ENCODE measurements at regions not wholly inside any gene's neighbourhood (a gene's known extent, or its start where the extent isn't known, plus 50 kb on each side); places are given as distances from the start of the nearest gene placed in this dataset.

DNA sequence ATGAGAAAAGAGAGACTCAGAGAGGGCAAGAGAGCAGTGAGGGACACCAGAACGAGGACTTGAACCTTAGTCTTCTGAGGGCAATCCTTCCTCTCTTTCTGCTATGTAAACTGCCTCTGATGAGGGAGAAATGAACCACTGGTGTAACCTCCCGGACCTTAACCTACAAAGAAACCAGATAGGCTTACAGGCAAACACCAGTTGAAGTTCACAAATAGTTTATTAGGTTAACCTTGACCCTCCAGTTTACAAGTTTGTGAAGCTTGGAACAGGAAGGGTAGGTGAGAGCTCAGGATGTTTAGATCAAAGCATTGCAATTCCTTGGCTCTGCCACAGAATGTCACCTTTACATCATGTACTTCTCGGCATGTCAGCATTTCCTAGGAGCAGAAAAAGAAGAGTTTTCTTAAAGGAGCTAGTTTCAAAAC, 486.4 kb upstream of the SPRED2 start (continued):
- no peak for TF ChIP-seq FOXP1 (IDR thresholded peaks at IDR 0.05)
- peak; percentile 91 for TF ChIP-seq FOXP1 (CRISPR knock-in tag; IDR thresholded peaks at IDR 0.05)
- TF ChIP-seq ZFP36 (IDR thresholded peaks at IDR 0.05; ENCODE audit: borderline replicate concordance, low read depth, low read length, partially characterized antibody) = no peak
- TF ChIP-seq TMF1 (CRISPR knock-in tag; IDR thresholded peaks at IDR 0.05; ENCODE audit: low read depth) = no peak
- TF ChIP-seq NFE2 (CRISPR knock-in tag; IDR thresholded peaks at IDR 0.05) = no peak
- TF ChIP-seq GFI1 (CRISPR knock-in tag; IDR thresholded peaks at IDR 0.05; ENCODE audit: borderline replicate concordance) = peak; percentile 44; the same call in 1 of the 2 replicates
- TF ChIP-seq FIP1L1 (IDR thresholded peaks at IDR 0.05; ENCODE audit: borderline replicate concordance, insufficient read depth, low read depth, low read length) = no peak
- TF ChIP-seq MXI1 (IDR thresholded peaks at IDR 0.05; ENCODE audit: borderline replicate concordance, low read depth, low read length) = no peak
- peak; percentile 18; the same call in 1 of the 2 replicates for TF ChIP-seq CREM (IDR thresholded peaks at IDR 0.05)
- TF ChIP-seq CREM (CRISPR knock-in tag; IDR thresholded peaks at IDR 0.05) = no peak
- TF ChIP-seq, protein P1, sequence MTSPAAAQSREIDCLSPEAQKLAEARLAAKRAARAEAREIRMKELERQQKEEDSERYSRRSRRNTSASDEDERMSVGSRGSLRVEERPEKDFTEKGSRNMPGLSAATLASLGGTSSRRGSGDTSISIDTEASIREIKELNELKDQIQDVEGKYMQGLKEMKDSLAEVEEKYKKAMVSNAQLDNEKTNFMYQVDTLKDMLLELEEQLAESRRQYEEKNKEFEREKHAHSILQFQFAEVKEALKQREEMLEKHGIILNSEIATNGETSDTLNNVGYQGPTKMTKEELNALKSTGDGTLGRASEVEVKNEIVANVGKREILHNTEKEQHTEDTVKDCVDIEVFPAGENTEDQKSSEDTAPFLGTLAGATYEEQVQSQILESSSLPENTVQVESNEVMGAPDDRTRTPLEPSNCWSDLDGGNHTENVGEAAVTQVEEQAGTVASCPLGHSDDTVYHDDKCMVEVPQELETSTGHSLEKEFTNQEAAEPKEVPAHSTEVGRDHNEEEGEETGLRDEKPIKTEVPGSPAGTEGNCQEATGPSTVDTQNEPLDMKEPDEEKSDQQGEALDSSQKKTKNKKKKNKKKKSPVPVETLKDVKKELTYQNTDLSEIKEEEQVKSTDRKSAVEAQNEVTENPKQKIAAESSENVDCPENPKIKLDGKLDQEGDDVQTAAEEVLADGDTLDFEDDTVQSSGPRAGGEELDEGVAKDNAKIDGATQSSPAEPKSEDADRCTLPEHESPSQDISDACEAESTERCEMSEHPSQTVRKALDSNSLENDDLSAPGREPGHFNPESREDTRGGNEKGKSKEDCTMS (CRISPR knock-in tag; conservative IDR thresholded peaks at IDR 0.05) = no peak
- no peak for TF ChIP-seq ZNF572 (CRISPR knock-in tag; IDR thresholded peaks at IDR 0.05)
- no peak for TF ChIP-seq ZNF883 (CRISPR knock-in tag; IDR thresholded peaks at IDR 0.05; ENCODE audit: not compliant biosample characterization)
- TF ChIP-seq, protein P2, sequence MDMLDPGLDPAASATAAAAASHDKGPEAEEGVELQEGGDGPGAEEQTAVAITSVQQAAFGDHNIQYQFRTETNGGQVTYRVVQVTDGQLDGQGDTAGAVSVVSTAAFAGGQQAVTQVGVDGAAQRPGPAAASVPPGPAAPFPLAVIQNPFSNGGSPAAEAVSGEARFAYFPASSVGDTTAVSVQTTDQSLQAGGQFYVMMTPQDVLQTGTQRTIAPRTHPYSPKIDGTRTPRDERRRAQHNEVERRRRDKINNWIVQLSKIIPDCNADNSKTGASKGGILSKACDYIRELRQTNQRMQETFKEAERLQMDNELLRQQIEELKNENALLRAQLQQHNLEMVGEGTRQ (IDR thresholded peaks at IDR 0.05; ENCODE audit: low read depth, low read length) = no peak
- TF ChIP-seq, protein P2 (CRISPR knock-in tag; IDR thresholded peaks at IDR 0.05; ENCODE audit: borderline replicate concordance) = no peak
- TF ChIP-seq ZNF180 (CRISPR knock-in tag; IDR thresholded peaks at IDR 0.05; ENCODE audit: borderline replicate concordance, low read depth) = no peak
- TF ChIP-seq, protein P3, sequence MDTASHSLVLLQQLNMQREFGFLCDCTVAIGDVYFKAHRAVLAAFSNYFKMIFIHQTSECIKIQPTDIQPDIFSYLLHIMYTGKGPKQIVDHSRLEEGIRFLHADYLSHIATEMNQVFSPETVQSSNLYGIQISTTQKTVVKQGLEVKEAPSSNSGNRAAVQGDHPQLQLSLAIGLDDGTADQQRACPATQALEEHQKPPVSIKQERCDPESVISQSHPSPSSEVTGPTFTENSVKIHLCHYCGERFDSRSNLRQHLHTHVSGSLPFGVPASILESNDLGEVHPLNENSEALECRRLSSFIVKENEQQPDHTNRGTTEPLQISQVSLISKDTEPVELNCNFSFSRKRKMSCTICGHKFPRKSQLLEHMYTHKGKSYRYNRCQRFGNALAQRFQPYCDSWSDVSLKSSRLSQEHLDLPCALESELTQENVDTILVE (CRISPR knock-in tag; IDR thresholded peaks at IDR 0.05) = no peak
- TF ChIP-seq ZNF441 (CRISPR knock-in tag; IDR thresholded peaks at IDR 0.05; ENCODE audit: borderline replicate concordance) = no peak
- TF ChIP-seq, protein P4, sequence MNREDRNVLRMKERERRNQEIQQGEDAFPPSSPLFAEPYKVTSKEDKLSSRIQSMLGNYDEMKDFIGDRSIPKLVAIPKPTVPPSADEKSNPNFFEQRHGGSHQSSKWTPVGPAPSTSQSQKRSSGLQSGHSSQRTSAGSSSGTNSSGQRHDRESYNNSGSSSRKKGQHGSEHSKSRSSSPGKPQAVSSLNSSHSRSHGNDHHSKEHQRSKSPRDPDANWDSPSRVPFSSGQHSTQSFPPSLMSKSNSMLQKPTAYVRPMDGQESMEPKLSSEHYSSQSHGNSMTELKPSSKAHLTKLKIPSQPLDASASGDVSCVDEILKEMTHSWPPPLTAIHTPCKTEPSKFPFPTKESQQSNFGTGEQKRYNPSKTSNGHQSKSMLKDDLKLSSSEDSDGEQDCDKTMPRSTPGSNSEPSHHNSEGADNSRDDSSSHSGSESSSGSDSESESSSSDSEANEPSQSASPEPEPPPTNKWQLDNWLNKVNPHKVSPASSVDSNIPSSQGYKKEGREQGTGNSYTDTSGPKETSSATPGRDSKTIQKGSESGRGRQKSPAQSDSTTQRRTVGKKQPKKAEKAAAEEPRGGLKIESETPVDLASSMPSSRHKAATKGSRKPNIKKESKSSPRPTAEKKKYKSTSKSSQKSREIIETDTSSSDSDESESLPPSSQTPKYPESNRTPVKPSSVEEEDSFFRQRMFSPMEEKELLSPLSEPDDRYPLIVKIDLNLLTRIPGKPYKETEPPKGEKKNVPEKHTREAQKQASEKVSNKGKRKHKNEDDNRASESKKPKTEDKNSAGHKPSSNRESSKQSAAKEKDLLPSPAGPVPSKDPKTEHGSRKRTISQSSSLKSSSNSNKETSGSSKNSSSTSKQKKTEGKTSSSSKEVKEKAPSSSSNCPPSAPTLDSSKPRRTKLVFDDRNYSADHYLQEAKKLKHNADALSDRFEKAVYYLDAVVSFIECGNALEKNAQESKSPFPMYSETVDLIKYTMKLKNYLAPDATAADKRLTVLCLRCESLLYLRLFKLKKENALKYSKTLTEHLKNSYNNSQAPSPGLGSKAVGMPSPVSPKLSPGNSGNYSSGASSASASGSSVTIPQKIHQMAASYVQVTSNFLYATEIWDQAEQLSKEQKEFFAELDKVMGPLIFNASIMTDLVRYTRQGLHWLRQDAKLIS (CRISPR knock-in tag; IDR thresholded peaks at IDR 0.05) = no peak
- TF ChIP-seq, protein P5, sequence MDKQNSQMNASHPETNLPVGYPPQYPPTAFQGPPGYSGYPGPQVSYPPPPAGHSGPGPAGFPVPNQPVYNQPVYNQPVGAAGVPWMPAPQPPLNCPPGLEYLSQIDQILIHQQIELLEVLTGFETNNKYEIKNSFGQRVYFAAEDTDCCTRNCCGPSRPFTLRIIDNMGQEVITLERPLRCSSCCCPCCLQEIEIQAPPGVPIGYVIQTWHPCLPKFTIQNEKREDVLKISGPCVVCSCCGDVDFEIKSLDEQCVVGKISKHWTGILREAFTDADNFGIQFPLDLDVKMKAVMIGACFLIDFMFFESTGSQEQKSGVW (CRISPR knock-in tag; IDR thresholded peaks at IDR 0.05; ENCODE audit: borderline replicate concordance) = no peak
- TF ChIP-seq BHLHE40 (IDR thresholded peaks at IDR 0.05; ENCODE audit: low read length) = no peak
- TF ChIP-seq SALL1 (CRISPR knock-in tag; IDR thresholded peaks at IDR 0.05) = peak; percentile 72; the same call in 1 of the 2 replicates
